ENCODE measurements at regions not wholly inside any gene's neighbourhood (a gene's known extent, or its start where the extent isn't known, plus 50 kb on each side); places are given as distances from the start of the nearest gene placed in this dataset.
"Not testable (repeated sequence)": the region's sequence is repeated elsewhere in the genome, so short reads cannot be mapped to it uniquely, and the experiment has no call there.

DNA sequence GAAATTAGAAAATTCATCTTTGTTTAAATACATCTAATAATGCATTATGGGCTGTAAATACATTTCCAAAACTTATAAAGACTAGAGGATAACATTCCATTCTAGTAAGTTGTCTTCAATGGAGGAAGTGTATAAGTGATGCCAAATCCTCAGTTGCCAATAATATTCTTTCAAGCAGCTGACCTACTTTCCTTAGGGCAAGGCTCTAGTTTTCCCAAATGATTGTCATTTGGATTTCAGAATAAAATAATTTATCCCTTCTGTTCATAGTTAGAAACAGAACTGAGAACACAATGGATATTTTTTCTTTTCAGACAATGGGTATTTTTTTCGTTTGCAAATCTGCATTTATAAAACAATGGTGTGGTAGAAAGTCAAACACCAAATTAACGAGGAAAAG is 354.9 kb upstream of the ADAMTS5 start:
- DNase-seq, result no peak

DNA sequence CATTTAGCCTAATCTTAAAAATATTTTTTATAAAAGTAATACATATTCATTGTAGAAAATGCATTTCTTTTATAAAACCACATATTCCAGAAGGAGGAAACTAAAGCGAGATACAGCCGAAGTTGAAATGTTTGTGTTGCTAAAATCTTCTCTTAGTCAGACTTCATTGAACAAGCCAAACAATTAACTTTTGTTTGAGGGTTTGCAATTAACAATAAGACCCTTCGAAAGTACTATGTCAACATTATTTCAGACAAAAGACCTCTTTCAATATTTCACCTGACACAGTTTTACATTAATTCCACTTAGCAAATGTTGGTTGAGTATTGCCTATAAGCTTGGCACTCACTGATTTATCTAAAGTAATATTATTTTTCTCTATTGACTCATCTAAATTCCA is 354.0 kb upstream of the ADAMTS5 start:
- no peak for DNase-seq

DNA sequence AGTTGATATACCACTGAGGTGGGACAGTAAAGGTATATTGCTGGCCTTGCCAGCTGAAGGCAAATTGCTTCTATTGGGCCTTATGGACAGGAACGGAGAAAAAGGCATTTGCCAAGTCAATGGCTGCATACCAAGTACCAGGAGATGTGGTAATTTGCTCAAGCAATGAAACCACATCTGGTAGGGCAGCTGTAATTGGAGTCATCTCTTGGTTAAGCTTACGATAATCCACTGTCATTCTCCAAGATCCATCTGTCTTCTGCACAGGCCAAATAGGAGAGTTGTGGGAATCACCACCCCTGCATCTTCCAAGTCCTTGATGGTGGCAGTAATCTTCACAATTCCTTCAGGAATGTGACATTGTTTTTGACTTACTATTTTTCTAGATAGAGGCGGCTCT is 350.7 kb upstream of the ADAMTS5 start:
- DNase-seq, result not testable (repeated sequence)

DNA sequence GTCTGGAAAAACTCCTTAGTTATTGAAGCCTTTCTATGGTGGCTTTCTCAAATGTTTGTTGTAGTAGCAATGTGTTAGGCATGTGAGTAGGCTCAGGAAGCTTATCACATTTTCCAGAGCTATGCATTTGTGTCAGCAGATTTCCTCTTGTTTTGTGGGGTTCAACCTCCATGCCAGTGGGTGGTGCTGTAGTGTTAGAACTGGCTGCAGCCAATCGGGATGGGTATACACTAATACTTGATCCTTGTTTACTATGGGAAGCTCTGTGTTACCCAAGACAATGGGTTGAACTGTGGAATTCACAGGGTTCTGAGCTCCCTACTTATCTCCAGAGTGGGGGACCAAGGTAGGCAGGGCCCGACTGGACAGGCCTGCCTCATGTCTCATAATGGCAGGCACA is 348.5 kb upstream of the ADAMTS5 start:
- no peak for DNase-seq

DNA sequence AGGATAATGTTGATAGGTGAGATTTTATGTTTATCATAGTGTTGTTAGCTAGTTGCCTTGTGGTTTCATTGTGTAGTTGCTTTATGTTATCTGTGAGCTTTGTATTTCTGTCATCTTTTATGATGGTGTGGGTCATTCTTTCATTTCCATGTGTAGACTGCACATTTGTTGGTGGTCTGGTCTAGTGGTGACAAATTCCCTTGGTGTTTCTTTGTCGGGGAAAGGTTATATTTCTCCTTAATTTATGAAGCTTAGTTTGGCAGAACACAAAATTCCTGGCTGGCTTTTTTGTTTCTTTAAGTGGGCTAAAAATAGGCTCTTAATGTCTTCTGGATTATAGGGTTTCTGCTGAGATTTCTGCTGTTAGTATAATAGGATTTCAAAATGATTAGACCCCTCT is 347.2 kb upstream of the ADAMTS5 start:
- DNase-seq, result no peak

DNA sequence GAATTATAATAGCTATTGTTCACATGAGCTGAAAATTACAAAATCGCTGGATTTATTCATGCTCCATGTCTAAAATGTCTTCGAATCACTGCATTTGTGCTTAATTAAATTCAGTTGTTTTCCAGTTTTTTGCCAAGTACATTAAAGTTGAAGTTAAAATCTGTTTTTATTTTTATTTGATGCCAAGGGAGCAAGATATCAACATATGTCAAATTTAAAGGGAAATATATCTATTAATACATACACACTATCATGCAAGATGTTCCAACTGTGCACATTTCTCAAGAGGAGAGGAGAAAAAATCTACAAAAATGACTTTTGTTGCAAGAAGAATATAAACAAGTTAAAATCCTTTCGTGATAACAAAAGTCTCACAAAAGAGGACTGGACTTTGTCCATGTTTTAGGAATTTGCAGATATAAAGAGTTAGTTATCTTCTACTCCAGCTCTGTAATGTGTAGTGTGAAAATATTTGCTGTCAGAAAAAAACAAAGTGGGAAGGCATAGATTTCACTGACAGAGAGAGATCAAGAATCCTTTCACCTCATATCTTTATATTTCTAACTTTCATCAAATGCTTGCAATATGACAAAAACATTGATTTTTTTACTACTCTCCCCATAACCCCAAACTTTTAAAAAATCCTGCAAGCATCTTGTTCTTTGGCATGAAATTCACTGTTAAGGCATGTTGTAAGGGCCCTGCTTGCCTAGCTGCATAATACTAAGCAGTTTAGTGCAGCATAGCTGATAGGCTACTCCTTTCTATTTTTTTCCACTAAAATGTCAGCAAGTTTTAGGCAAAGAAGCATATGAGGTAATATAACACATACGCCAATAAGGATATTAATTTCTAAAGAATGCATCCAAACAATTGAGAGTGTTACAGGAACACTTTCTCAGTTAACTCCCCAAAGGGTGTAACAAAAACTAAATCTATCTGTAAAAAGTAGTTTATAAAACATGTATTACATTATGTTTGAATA is 340.2 kb upstream of the ADAMTS5 start:
- no peak for DNase-seq

DNA sequence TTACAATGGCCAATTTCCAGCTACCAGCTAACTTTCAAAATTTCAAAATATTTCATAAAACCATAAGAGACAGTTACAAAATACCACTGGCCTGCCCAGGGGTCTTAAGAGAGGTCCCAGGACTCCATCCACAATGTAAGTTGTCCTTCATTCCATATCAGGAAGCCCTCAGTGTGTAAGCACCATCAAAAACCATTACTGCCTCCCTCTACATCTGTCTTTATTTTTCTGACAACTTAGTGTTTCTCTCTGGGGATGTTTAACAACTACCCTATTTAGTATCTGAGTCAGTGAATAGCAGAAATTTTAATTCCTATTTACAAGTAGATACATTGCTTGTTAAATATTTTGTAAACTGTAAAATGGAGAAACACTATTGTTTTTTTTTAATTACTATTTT is 339.3 kb upstream of the ADAMTS5 start:
- DNase-seq, result no peak

DNA sequence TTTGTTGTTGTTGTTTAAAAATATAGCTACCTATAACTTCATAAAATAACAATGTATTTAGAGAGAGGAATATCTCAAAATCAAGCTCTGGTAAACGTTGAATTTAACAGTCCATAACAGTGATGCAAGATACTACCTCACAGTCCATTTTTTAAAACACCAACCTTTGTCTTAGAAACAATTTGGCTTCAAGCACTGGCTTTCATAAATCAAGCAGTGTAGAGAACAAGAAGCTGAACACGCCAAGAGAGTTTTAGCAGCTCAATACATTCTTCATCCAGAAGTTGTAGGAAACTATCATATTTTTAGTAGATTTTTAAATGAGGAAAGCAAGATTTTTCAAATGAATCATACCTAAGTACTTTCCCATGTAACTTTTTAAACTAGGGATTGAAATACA is 334.3 kb upstream of the ADAMTS5 start:
- no peak for DNase-seq

DNA sequence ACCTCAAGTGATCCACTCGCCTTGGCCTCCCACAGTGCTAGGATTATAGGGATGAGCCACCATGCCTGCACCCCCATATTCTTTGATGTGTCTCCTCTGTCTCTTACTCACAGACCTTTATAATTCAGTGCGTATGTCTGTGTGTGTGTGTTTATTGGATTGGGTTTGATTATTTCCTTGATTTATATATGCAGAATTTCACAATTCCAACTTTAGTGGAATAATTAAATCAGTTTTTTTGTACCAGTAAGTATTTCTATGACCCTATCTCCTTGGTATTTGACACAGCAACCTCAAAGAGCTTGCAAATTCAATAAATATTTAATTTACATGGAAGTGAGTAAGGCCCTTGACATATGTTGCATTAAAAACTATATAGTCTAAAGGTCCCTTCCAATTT is 333.9 kb upstream of the ADAMTS5 start:
- no peak for DNase-seq

DNA sequence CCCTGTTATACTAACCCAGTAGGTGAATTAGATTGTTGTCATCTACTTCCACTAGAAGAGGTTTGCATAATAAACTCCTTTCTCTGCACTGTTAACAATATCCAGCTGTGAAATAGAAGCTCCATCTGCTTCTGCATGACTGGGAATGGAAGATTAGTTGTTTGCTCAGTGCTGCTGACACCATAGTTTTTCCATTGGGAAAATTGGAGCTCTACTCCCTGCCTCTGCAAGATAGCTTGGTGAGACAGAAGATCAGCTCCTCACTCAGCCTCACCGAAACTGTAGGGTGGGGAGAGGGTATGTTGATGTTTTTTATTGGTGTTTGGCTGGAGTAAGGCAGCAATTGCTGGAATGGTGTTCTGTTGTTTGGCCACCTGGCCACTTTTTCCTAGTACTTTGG is 331.6 kb upstream of the ADAMTS5 start:
- no peak for DNase-seq

DNA sequence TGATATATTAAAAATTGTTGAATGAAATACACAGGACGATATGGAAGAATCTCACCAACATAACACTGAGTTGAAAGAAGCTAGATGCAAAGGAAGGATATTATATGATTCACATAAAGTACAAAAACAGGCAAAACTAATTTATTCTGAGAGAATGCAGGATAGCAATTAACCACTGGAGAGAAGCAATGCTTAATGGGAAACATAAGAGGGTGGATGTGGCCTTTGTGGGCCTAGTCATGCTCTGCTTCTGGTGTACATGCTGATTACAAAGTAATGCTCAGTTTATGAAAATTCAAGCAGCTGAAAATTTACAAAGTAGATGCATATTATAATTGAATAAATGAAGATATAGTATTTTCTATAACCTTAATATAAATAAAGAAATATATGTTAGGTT is 326.4 kb upstream of the ADAMTS5 start:
- DNase-seq, result no peak

DNA sequence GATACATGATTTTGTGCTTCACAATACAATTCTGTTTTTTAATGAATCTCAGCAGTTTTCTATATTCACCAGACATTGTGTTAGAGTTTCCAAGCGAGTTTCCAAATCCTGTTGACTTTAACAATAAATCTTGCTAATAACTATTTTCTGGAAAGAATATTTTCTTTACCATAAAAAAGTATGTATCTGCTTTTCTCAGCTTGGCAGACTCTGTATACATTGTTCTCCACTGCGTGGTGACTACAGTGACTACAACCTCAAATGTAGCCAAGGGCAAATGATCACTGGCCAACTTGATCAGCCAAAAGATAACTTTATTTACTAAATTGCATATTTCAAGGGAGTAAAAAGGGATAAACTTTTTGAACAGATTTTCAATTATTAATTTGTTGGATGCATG is 325.9 kb upstream of the ADAMTS5 start:
- no peak for DNase-seq

DNA sequence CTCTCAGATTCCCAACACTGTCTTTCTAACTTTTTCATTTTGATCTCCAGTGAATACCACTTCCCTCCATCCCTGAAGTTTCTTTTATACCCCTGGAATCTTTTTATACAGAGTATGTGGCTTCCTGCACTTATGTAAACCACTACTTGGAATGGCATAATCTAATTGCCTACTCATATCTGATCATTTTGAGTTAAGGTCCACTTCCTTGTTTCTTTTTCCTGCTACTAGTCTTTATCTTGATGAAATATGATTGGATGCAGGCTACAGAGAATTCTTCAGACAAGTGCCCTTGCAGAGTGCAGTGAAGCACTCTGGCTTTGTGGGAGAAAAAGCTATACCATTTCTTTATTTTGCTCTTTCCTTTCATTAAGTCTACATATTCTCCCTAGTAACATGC is 325.3 kb upstream of the ADAMTS5 start:
- no peak for DNase-seq

DNA sequence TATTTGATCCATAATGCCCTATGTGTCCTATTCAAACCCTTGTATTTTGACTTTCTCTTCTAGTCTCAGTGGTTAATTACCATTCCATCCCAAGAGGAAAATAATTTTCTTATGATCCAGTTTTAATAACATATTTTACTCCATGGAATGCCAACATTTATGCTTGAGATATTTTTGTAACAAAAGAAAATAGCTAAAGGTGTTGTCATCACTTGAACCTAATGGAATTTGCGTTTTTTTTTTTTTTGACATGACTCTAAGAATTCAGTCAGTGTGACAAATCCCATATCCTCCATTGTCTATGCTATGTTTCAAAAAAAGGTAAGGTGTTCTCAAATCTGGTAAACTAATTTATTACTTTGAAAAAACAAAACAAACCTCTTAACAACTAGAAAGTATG is 324.1 kb upstream of the ADAMTS5 start:
- DNase-seq, result no peak

DNA sequence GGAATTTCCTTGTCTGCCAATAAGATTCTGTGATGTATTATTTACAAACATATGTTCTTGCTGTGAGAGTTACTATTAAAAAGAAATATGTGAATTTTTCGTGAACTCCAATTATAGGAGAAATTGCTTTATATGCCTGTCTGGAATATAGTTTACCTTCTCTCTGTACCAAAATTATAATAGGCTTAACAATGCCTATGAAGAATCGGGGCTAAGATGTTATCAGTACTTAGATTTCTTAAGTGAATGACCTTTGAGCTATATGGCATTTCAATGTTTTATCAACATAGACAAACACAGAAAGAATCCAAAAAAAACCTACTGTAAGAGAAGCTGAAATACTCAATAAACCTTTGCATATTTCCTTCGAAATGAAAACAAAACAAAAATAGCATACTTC is 323.1 kb upstream of the ADAMTS5 start:
- no peak for DNase-seq

DNA sequence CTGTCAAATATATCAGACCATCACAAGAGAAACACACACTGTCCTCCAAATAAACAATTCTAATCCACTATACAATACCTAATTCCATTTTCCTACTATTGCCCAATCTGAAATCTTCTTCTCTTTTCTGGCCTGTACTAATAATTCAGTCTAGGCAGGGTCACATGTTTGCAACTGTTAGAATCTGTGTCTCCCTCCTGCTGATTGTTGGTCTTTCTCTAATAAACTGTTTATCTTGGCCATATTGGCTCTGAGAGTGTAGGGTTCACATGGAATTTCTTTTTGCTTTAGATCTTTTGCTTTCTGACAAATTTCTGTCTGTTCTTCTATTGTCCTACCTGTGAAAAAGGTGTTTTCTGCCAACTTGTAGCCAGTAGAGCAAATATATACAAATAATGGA is 319.9 kb upstream of the ADAMTS5 start:
- DNase-seq, result no peak

DNA sequence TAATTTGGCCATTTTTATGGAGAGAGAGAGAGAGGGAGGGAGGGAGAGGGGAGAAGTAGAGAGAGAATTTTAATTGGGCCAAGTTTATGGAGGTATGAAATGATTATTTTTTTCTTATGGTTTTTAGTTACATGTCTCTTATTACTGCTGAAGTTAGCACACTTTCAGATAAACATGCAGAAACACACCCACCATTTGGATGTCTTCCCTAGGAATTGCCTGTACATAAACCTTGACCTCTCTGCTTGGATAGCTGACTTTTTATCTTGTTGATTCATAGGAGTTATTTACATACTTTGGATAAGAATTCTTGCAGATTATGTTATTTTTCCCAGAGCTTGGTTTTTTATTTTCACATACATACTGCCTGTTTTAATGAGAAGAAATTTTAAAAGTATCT is 310.2 kb upstream of the ADAMTS5 start:
- no peak for DNase-seq

DNA sequence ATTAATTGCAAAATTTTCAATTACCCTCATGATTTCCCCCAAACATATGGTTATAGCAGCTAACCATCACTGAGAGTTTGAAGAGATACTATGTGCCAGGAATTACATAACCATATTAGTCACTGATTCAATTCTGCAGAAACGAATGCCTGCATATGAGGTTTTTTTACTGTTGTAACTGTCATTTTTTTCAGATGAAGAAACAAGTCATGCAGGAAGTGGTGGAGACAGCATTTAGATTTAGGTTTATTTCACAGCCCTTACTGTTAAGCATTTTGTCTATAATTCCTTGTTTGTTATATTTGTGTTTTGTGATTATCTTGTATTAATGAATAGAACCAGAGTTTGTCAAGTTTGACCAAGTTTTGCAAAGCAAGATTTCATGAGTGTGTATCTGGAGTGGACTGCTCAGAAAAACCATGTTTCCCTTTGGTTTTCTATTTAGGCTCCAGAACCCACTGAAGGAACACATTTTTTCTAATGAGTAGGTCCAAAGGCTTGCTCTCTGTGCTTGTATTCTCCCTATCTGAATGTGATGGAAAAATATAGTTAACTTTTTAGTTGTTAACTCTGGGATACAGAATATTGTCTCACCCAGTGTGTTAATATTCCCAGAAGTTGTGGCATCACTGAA is 308.5 kb upstream of the ADAMTS5 start:
- no peak for DNase-seq

DNA sequence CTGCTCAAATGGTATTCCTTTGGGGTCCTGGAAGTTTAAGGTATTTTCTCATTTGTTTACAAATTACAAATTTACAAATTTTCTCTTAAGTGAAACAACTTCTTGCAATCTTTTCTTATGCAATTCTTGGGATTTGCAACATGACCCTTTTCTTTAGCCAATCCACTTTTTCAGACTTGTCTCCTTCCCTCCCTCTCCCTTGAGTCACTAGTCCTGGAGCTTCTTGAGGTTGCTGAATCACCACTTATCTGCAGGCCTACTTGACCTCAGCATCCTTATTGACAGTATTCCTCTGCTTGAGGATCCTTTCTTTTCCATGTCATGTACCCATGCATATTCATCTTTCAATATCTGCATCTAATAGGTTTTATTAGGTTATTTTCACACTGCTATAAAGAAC is 302.8 kb upstream of the ADAMTS5 start:
- no peak for DNase-seq

DNA sequence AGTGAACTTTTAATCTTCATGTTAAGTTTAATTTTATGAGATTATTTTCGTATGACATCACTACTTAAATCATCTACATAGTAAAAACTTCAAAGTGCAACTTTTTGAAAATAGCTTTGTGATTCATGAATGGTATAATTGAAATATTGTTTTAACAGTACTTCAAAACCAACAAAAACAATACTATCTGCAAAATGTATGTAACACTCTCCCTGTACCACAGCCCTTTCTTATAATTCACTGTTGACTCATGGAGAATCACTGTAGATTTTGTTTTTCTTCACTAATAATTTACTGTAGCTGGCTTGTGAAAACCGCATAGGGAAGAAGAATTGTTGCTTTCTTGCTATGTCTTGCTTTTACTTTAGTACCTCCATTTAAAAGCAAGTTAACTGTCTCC is 301.4 kb upstream of the ADAMTS5 start:
- DNase-seq, result no peak

DNA sequence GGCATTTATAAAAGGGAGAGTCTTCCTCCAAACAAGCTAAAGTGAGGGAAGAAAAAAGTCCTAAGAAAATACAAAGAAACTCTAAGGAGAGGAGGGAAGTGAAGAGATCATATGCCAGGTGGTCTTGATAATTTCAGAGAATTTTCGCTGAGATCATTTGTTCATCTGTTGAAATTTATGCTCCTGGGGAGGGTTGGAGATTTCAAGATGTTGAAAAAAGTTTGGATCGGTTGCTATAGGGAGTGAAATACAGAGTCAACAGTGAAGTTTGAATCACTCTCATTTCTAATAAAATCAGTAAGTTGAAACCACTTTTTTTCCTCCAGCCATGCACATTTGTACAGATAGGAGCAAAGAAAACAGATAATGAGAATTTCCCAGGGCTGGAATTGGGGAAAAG is 299.1 kb upstream of the ADAMTS5 start:
- no peak for DNase-seq

DNA sequence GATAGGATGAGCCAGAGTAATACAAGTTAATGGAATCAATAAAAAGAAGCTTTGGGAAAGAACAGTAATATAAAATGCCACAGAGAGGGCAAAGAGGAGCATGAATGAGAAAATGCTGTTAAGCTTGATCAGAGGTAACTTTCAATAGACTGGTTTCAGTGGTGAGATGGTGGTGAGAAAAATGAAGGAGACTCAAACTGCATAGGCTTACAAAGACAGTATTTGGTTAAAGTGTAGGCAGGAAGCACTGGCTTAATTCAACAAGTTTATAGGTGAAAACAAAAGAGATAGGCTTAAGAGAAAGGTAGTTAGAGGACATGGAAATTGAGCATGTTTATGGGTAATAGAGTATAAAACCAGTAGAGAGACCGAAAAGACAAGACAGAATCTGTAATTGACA is 298.6 kb upstream of the ADAMTS5 start:
- no peak for DNase-seq

DNA sequence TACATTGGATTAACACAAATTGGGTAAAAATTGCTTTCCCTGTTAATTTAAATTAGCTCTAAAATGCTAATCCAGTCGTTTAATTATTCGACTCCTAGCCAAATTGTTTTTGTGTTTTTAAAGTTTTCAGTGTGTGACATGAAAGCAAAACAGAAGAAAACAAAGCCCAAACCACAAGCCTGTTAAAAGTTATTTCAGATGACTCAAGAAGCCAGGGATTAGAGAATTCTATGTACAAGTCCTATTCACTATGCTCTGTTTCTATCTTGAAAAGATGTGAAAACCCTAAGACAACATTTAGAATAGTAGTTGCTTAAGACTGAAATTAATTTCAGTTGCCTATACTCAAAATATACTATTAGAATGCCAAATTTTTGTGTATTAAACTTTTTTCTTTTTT is 294.8 kb upstream of the ADAMTS5 start:
- DNase-seq, result no peak

DNA sequence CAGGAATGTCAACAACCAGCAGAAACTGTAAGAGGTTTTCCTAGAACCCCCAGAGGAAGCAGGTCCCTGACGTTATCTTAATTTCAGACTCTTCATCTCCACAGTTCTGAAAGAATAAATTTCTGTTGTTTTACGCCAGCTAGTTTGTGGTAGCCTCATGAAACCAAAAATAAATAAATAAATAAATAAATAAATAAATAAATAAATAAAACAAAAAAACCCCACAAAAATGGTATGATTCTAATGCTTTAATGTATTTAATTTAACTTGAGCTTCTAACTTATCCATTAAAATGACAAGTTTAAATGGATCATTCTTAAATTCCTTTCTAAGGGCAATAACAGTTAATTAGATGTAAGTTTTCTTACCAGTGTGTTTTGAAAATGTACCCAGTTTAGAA is 293.8 kb upstream of the ADAMTS5 start:
- DNase-seq, result no peak

Measured in right forelimb (tissue), 1 donor.